ENCODE measurements at regions not wholly inside any gene's neighbourhood (a gene's known extent, or its start where the extent isn't known, plus 50 kb on each side); places are given as distances from the start of the nearest gene placed in this dataset.

- POLR2A ChIA-PET, result no interaction called here
- H3K79me2 ChIP-seq (ENCODE audit: control insufficient read depth, insufficient read depth, low read length), result no peaks in the 10 kb centered on the region
- H3K4me2 ChIP-seq (ENCODE audit: insufficient read depth, low read length), result no peak overlapping the region
- H3K36me3 ChIP-seq (ENCODE audit: control insufficient read depth in 2 of 2, extremely low read depth in 1 of 2, insufficient read depth in 2 of 2, low read length in 2 of 2), result no peaks in the 10 kb centered on the region
- no peak for TF ChIP-seq CTCF (IDR thresholded peaks at IDR 0.05; ENCODE audit: extremely low read depth in 1 of 2, insufficient read depth in 1 of 2, low read depth in 1 of 2, low read length in 2 of 2)
- no peak for TF ChIP-seq POLR2AphosphoS5 (IDR thresholded peaks at IDR 0.05; ENCODE audit: insufficient read depth, low read depth, low read length)
- TF ChIP-seq, protein P1, sequence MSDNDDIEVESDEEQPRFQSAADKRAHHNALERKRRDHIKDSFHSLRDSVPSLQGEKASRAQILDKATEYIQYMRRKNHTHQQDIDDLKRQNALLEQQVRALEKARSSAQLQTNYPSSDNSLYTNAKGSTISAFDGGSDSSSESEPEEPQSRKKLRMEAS (IDR thresholded peaks at IDR 0.05; ENCODE audit: insufficient read depth, insufficient read length), result no peak
- no peak for TF ChIP-seq GATA2 (IDR thresholded peaks at IDR 0.05; ENCODE audit: insufficient read depth, insufficient read length, low read depth, low read length)
- TF ChIP-seq JUN (IDR thresholded peaks at IDR 0.05; ENCODE audit: borderline replicate concordance, insufficient read depth, insufficient read length, low read depth), result no peak
- TF ChIP-seq FOS (IDR thresholded peaks at IDR 0.05; ENCODE audit: borderline replicate concordance, insufficient read depth, low read length), result no peak
- TF ChIP-seq MYC (IDR thresholded peaks at IDR 0.05; ENCODE audit: low read depth, low read length), result no peak
- no peak for TF ChIP-seq EZH2 (IDR thresholded peaks at IDR 0.05; ENCODE audit: borderline replicate concordance, low read depth, low read length, severe bottlenecking)
- no peak for TF ChIP-seq POLR2A (IDR thresholded peaks at IDR 0.05; ENCODE audit: low read depth, low read length)
- intact Hi-C loops (cut with micrococcal nuclease) (no loop called here), dilution Hi-C loops (cut with MboI; ENCODE audit: extremely low pct_ligation_motif_present, low sequenced_read_pairs) (no loop called here)
- H3K27me3 ChIP-seq (ENCODE audit: control insufficient read depth in 2 of 2, insufficient read depth in 2 of 2, low read length in 2 of 2), result no peaks in the 10 kb centered on the region
- H3K4me1 ChIP-seq (ENCODE audit: control insufficient read depth, extremely low read depth, insufficient read depth, low read length), result no peaks in the 10 kb centered on the region
- CTCF ChIA-PET, result no interaction called here
- FAIRE-seq (no peak), DNase-seq (ENCODE audit: low read depth, low spot score) (no peak)
- H4K20me1 ChIP-seq (replicated peaks; ENCODE audit: control insufficient read depth, extremely low read depth, insufficient read depth, low read length), result no peaks in the 10 kb centered on the region
- no TSS peak for BruUV-seq (replicated peaks)
- no peak overlapping the region for H3K9ac ChIP-seq (replicated peaks; ENCODE audit: extremely low read depth, insufficient read depth, low read length)
- no peaks in the 10 kb centered on the region for H3K9me1 ChIP-seq (replicated peaks; ENCODE audit: control insufficient read depth, extremely low read depth, insufficient read depth, low read length)
- no peak overlapping the region for H3K27ac ChIP-seq (ENCODE audit: insufficient read depth, low read depth, low read length)
- no peaks in the 10 kb centered on the region for H3K9me3 ChIP-seq (replicated peaks; ENCODE audit: control insufficient read depth, insufficient read depth, low read length)
- no peak overlapping the region for H3K4me3 ChIP-seq (replicated peaks in 1 of 3; ENCODE audit: insufficient read depth in 1 of 3, low read depth in 1 of 3, low read length in 3 of 3)
- no peak overlapping the region for H2AFZ ChIP-seq (ENCODE audit: low read depth, low read length)
These were observed 49.9 kb upstream of the P2RY1 start for GRCh38 chr3:152785051-152785450.

All from endothelial cell of umbilical vein (primary cell).